Neural cell (in vitro differentiated cells): ENCODE measurements at regions not wholly inside any gene's neighbourhood (a gene's known extent, or its start where the extent isn't known, plus 50 kb on each side); places are given as distances from the start of the nearest gene placed in this dataset.

Source experiments
- H2AFZ ChIP-seq: fragments of 200-600, 300-800 bp; sonication (generic), shearing (Covaris generic); 2 replicates; pipeline ENCODE4 v1.6.0; 2014; ENCODE audit warnings: low read depth, mild to moderate bottlenecking, antibody characterized with exemption, low read length, moderate library complexity
- H3F3A ChIP-seq: fragments of 200-600 bp; shearing (Covaris generic); 2 replicates; pipeline ENCODE4 v1.6.1; 2016; ENCODE audit warnings: mild to moderate bottlenecking, moderate library complexity, mixed read lengths, antibody characterized with exemption, low read length; ENCODE audit not compliant: insufficient read depth, poor library complexity, severe bottlenecking
- H3K27ac ChIP-seq: fragments of 200-600, 300-800 bp; sonication (generic), shearing (Covaris generic); 2 replicates; pipeline ENCODE4 v1.5.1; 2014; ENCODE audit warnings: mild to moderate bottlenecking, low read length, moderate library complexity
- H3K27me3 ChIP-seq: fragments of 300-800, 200-600 bp; sonication (generic), shearing (Covaris generic); 2 replicates; pipeline ENCODE4 v1.6.0; 2014; ENCODE audit warnings: mild to moderate bottlenecking, low read depth, low read length, moderate library complexity; ENCODE audit not compliant: insufficient read depth
- H3K36me3 ChIP-seq: fragments of 300-800, 200-600 bp; sonication (generic), shearing (Covaris generic); 2 replicates; pipeline ENCODE4 v1.5.1; 2014; ENCODE audit warnings: mild to moderate bottlenecking, antibody characterized with exemption, low read length, moderate library complexity; ENCODE audit not compliant: insufficient read depth
- H3K4me2 ChIP-seq: fragments of 300-800, 200-600 bp; sonication (generic), shearing (Covaris generic); 2 replicates; pipeline ENCODE4 v1.6.0; 2014; ENCODE audit warnings: mild to moderate bottlenecking, low read length
- H3K4me3 ChIP-seq: fragments of 300-800, 200-600 bp; sonication (generic), shearing (Covaris generic); 2 replicates; pipeline ENCODE4 v1.5.1; 2014; ENCODE audit warnings: mild to moderate bottlenecking, low read length, moderate library complexity
- H3K79me2 ChIP-seq: fragments of 200-600 bp; shearing (Covaris generic); replicated peaks from 2 replicates; pipeline ENCODE4 v1.6.0; 2014; ENCODE audit warnings: mild to moderate bottlenecking, low read length, moderate library complexity; ENCODE audit not compliant: insufficient read depth
- H3K9ac ChIP-seq: fragments of 300-800, 200-600 bp; sonication (generic), shearing (Covaris generic); 2 replicates; pipeline ENCODE4 v1.6.1; 2016; ENCODE audit warnings: mild to moderate bottlenecking, low read length, mixed read lengths
- H3K9me2 ChIP-seq: fragments of 200-600 bp; shearing (Covaris generic); 2 replicates; pipeline ENCODE4 v1.6.1; 2016; ENCODE audit warnings: mild to moderate bottlenecking, low read length, mixed read lengths; ENCODE audit not compliant: insufficient read depth
- H3K9me3 ChIP-seq: fragments of 200-600, 300-800 bp; sonication (generic), shearing (Covaris generic); 2 replicates; pipeline ENCODE4 v1.6.1; 2016; ENCODE audit warnings: mild to moderate bottlenecking, mixed run types, low read length, moderate library complexity, mixed read lengths
- H4K20me1 ChIP-seq: fragments of 200-600 bp; shearing (Covaris generic); 2 replicates; pipeline ENCODE4 v1.6.1; 2016; ENCODE audit warnings: mild to moderate bottlenecking, mixed run types; ENCODE audit not compliant: insufficient read depth
- CTCF ChIP-seq: fragments of 450-650 bp; IDR thresholded peaks from 2 replicates; pipeline ENCODE4 v1.5.1; 2014; ENCODE audit warnings: antibody characterized with exemption, mild to moderate bottlenecking, moderate library complexity; ENCODE audit not compliant: poor library complexity, severe bottlenecking
- EP300 ChIP-seq: fragments of 450-650 bp; conservative IDR thresholded peaks from 2 replicates; pipeline ENCODE4 v1.6.1; 2014; ENCODE audit warnings: antibody characterized with exemption, mild to moderate bottlenecking, moderate library complexity; ENCODE audit not compliant: poor library complexity, severe bottlenecking
- EZH2 ChIP-seq: fragments of 200-600, 300-800 bp; shearing (Covaris generic), sonication (generic); IDR thresholded peaks from 2 replicates; pipeline ENCODE4 v1.6.1; 2014; ENCODE audit warnings: antibody characterized with exemption, low read length, borderline replicate concordance, mild to moderate bottlenecking; ENCODE audit not compliant: insufficient read depth, poor library complexity, severe bottlenecking
- MXI1 ChIP-seq: fragments of 450-650 bp; conservative IDR thresholded peaks from 2 replicates; pipeline ENCODE4 v1.6.1; 2014; ENCODE audit warnings: antibody characterized with exemption, mild to moderate bottlenecking; ENCODE audit not compliant: poor library complexity, severe bottlenecking
- POLR2AphosphoS5 ChIP-seq: IDR thresholded peaks from 2 replicates; pipeline ENCODE4 v1.6.1; 2012
- RAD21 ChIP-seq: fragments of 450-650 bp; conservative IDR thresholded peaks from 2 replicates; pipeline ENCODE4 v1.6.1; 2014; ENCODE audit warnings: antibody characterized with exemption, mild to moderate bottlenecking, moderate library complexity
- REST ChIP-seq: IDR thresholded peaks from 2 replicates; pipeline ENCODE4 v1.6.1; 2012; ENCODE audit warnings: borderline replicate concordance
- SMC3 ChIP-seq: fragments of 450-650 bp; conservative IDR thresholded peaks from 2 replicates; pipeline ENCODE4 v1.6.1; 2014; ENCODE audit warnings: antibody characterized with exemption, mild to moderate bottlenecking, moderate library complexity; ENCODE audit not compliant: poor library complexity
- TAF1 ChIP-seq: IDR thresholded peaks from 2 replicates; pipeline ENCODE4 v1.6.1; 2012; ENCODE audit warnings: low read depth

- no peak overlapping the region for H3K9ac ChIP-seq
- TF ChIP-seq CTCF, result no peak
- no peak for TF ChIP-seq POLR2AphosphoS5
- TF ChIP-seq EP300, result no peak
- no peak for TF ChIP-seq TAF1
- TF ChIP-seq MXI1, result no peak
- TF ChIP-seq REST, result no peak
- TF ChIP-seq RAD21, result no peak
- no peaks in the 10 kb centered on the region for H4K20me1 ChIP-seq
- no peaks in the 10 kb centered on the region for H3K9me3 ChIP-seq
- no peaks in the 10 kb centered on the region for H3K36me3 ChIP-seq
- H2AFZ ChIP-seq, result no peak overlapping the region
- H3F3A ChIP-seq, result no peaks in the 10 kb centered on the region
- H3K79me2 ChIP-seq, result no peaks in the 10 kb centered on the region
- H3K27ac ChIP-seq, result no peak overlapping the region
- H3K27me3 ChIP-seq, result no peaks in the 10 kb centered on the region
- H3K9me2 ChIP-seq, result no peaks in the 10 kb centered on the region
- H3K4me2 ChIP-seq, result no peak overlapping the region
- no peak overlapping the region for H3K4me3 ChIP-seq
Measured at GRCh38 chr12:40525054-40525453, 167.2 kb upstream of the CNTN1 start.

- no peak overlapping the region for H3K27ac ChIP-seq
- no peaks in the 10 kb centered on the region for H4K20me1 ChIP-seq
- no peak overlapping the region for H3K9ac ChIP-seq
- H3K9me2 ChIP-seq, result no peaks in the 10 kb centered on the region
- no peaks in the 10 kb centered on the region for H3F3A ChIP-seq
- no peaks in the 10 kb centered on the region for H3K36me3 ChIP-seq
- H3K79me2 ChIP-seq, result no peaks in the 10 kb centered on the region
- no peaks in the 10 kb centered on the region for H3K27me3 ChIP-seq
- H3K9me3 ChIP-seq, result no peaks in the 10 kb centered on the region
- H3K4me2 ChIP-seq, result no peak overlapping the region
- no peak for TF ChIP-seq POLR2AphosphoS5
- TF ChIP-seq EP300, result no peak
- TF ChIP-seq REST, result no peak
- TF ChIP-seq TAF1, result no peak
- TF ChIP-seq EZH2, result no peak
- no peak for TF ChIP-seq CTCF
- TF ChIP-seq MXI1, result no peak
- no peak for TF ChIP-seq RAD21
- no peak for TF ChIP-seq SMC3
- H3K4me3 ChIP-seq, result no peak overlapping the region
- no peak overlapping the region for H2AFZ ChIP-seq
Measured at GRCh38 chr12:40534828-40535227, 157.4 kb upstream of the CNTN1 start.
